BLaER1 (cell line): ENCODE measurements at regions not wholly inside any gene's neighbourhood (a gene's known extent, or its start where the extent isn't known, plus 50 kb on each side); places are given as distances from the start of the nearest gene placed in this dataset.

Experiments used
- H3K27ac ChIP-seq: shearing (Covaris generic); formaldehyde crosslinking; 2 replicates; pipeline ENCODE4 v1.8.1; 2022
- H3K27me3 ChIP-seq: shearing (Covaris generic); formaldehyde crosslinking; 2 replicates; pipeline ENCODE4 v1.8.1; 2022
- H3K36me3 ChIP-seq: shearing (Covaris generic); formaldehyde crosslinking; 2 replicates; pipeline ENCODE4 v1.8.1; 2022
- H3K4me1 ChIP-seq: shearing (Covaris generic); formaldehyde crosslinking; 2 replicates; pipeline ENCODE4 v1.8.1; 2022
- H3K4me2 ChIP-seq: shearing (Covaris generic); formaldehyde crosslinking; 2 replicates; pipeline ENCODE4 v1.8.1; 2022
- H3K4me3 ChIP-seq: shearing (Covaris generic); formaldehyde crosslinking; 2 replicates; pipeline ENCODE4 v1.8.1; 2022
- H3K9ac ChIP-seq: shearing (Covaris generic); formaldehyde crosslinking; 2 replicates; pipeline ENCODE4 v1.8.1; 2022
- H3K9me3 ChIP-seq: shearing (Covaris generic); formaldehyde crosslinking; 2 replicates; pipeline ENCODE4 v1.8.1; 2022
- H4K20me1 ChIP-seq: shearing (Covaris generic); formaldehyde crosslinking; 2 replicates; pipeline ENCODE4 v1.8.1; 2022
- Cebpa-rat ChIP-seq: shearing (Covaris generic); IDR thresholded peaks from 2 replicates; pipeline ENCODE4 v1.8.1; 2022

GRCh38 chr7:118045629-118046028 is 138.3 kb upstream of the LSM8 start:
- Histone ChIP-seq H4K20me1 (no peaks in the 10 kb centered on the region), H3K9me3 (no peaks in the 10 kb centered on the region), H3K9ac (no peak overlapping the region), H3K27me3 (no peaks in the 10 kb centered on the region), H3K4me3 (no peak overlapping the region), H3K27ac (no peak overlapping the region), H3K4me2 (no peak overlapping the region), H3K36me3 (no peaks in the 10 kb centered on the region), H3K4me1 (no peaks in the 10 kb centered on the region)
- no peak for TF ChIP-seq Cebpa-rat

GRCh38 chr7:118046086-118046485 is 137.9 kb upstream of the LSM8 start:
- no peak overlapping the region for H3K4me3 ChIP-seq
- no peak overlapping the region for H3K9ac ChIP-seq
- no peak overlapping the region for H3K4me2 ChIP-seq
- H3K9me3 ChIP-seq: no peaks in the 10 kb centered on the region
- H3K36me3 ChIP-seq: no peaks in the 10 kb centered on the region
- H3K4me1 ChIP-seq: no peaks in the 10 kb centered on the region
- no peaks in the 10 kb centered on the region for H3K27me3 ChIP-seq
- no peaks in the 10 kb centered on the region for H4K20me1 ChIP-seq
- no peak overlapping the region for H3K27ac ChIP-seq
- no peak for TF ChIP-seq Cebpa-rat

GRCh38 chr7:118046801-118047200 is 137.2 kb upstream of the LSM8 start:
- H3K9me3 ChIP-seq: no peaks in the 10 kb centered on the region
- H3K4me1 ChIP-seq: no peaks in the 10 kb centered on the region
- H3K27me3 ChIP-seq: no peaks in the 10 kb centered on the region
- no peak overlapping the region for H3K9ac ChIP-seq
- no peaks in the 10 kb centered on the region for H3K36me3 ChIP-seq
- no peak for TF ChIP-seq Cebpa-rat
- H3K4me2 ChIP-seq: no peak overlapping the region
- H3K27ac ChIP-seq: no peak overlapping the region
- no peaks in the 10 kb centered on the region for H4K20me1 ChIP-seq
- no peak overlapping the region for H3K4me3 ChIP-seq

DNA sequence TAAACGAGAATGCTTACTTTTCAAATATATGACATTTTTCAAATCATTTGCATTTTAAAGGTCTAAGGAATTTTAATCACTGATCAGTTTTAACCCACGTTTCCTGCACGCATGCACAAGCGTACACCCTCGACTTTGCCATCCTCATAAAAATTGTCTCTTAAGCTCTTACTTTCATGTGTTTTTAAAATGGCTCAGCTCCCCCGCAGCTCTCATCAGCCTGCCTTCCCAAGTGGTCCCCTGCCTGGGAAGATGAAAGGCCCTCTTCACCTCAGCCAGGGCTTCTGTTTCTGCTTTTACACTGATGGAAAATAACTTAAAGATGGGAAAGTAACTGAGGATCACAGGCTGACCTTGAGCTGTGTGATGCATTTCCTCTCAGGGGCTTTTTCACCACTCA is 131.6 kb upstream of the LSM8 start:
- H3K9me3 ChIP-seq: no peaks in the 10 kb centered on the region
- no peak for TF ChIP-seq Cebpa-rat

DNA sequence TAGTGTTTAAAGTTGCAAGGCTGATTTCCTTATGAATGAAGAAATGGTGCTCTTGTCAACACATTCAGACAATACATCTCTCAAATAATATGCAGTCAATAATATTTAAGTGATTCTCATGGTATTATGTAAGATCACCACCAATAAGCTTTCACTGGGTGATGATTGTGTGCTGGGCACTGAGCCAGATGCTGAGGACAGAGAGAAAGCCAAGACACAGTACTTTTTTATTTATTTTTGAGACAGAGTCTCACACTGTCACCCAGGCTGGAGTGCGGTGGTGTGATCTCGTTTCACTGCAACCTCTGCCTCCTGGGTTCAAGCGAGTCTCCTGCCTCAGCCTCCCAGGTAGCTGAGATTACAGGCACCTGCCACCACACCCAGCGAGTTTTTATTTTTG is 130.6 kb upstream of the LSM8 start:
- Histone ChIP-seq H3K9me3 (no peaks in the 10 kb centered on the region), H3K4me3 (no peak overlapping the region), H3K4me1 (no peaks in the 10 kb centered on the region), H3K4me2 (no peak overlapping the region), H3K9ac (no peak overlapping the region), H3K36me3 (no peaks in the 10 kb centered on the region), H3K27ac (no peak overlapping the region), H3K27me3 (no peaks in the 10 kb centered on the region), H4K20me1 (no peaks in the 10 kb centered on the region)
- no peak for TF ChIP-seq Cebpa-rat

More for the DNA sequence above, 131.6 kb upstream of the LSM8 start:
- Histone ChIP-seq H3K36me3 (no peaks in the 10 kb centered on the region), H3K4me2 (no peak overlapping the region), H3K27ac (no peak overlapping the region), H3K9ac (no peak overlapping the region), H3K4me3 (no peak overlapping the region), H3K27me3 (no peaks in the 10 kb centered on the region), H4K20me1 (no peaks in the 10 kb centered on the region), H3K4me1 (no peaks in the 10 kb centered on the region)

DNA sequence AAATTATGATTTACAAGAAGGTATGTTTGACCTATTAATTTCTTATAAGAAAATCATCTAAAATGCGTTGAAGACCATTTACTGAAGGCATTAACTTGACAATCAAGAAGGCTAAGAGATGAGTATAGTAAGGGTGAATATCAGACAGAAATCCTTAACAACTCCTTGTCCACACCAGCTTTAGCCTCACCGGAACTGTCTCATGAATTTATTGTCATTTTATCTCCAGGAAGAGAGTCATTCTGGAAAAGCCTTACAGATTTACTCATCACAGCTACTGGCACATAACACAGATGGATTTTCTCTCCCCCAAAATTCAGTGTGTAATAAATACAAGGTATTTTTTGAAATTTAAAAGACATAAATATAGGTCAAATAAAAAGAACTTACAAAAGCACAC is 129.4 kb upstream of the LSM8 start:
- no peak for TF ChIP-seq Cebpa-rat
- H3K9ac ChIP-seq: no peak overlapping the region

GRCh38 chr7:118055647-118056046 is 128.3 kb upstream of the LSM8 start:
- Histone ChIP-seq H3K27me3 (no peaks in the 10 kb centered on the region), H3K27ac (no peak overlapping the region), H3K4me1 (no peaks in the 10 kb centered on the region), H3K9me3 (no peaks in the 10 kb centered on the region), H3K4me3 (no peak overlapping the region), H3K36me3 (no peaks in the 10 kb centered on the region), H3K9ac (no peak overlapping the region), H4K20me1 (no peaks in the 10 kb centered on the region), H3K4me2 (no peak overlapping the region)
- no peak for TF ChIP-seq Cebpa-rat

More for the DNA sequence above, 129.4 kb upstream of the LSM8 start:
- Histone ChIP-seq H3K36me3 (no peaks in the 10 kb centered on the region), H3K27ac (no peak overlapping the region), H3K9me3 (no peaks in the 10 kb centered on the region), H3K27me3 (no peaks in the 10 kb centered on the region), H4K20me1 (no peaks in the 10 kb centered on the region), H3K4me2 (no peak overlapping the region), H3K4me3 (no peak overlapping the region), H3K4me1 (no peaks in the 10 kb centered on the region)

DNA sequence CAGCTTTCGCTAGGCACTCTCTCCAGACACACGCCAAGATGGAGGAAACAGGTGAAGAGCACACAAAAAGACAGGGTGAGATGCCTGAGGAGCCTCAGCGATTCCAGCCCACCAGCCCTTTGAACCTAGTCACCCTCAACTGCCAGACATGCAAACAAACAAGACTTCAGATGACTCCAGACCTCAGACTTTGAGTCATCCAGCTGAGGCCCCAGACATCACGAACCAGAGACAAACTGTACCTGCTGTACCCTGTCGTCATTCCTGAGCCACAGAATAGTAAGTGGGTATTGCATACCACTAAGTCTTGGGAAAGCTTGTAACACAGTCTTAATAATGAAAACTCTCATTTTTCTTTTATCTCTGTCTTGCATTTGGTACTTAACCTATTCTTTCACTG is 126.6 kb upstream of the LSM8 start:
- no peaks in the 10 kb centered on the region for H3K4me1 ChIP-seq
- H3K27ac ChIP-seq: no peak overlapping the region
- no peak overlapping the region for H3K4me2 ChIP-seq
- no peaks in the 10 kb centered on the region for H3K36me3 ChIP-seq
- TF ChIP-seq Cebpa-rat: no peak
- no peaks in the 10 kb centered on the region for H3K27me3 ChIP-seq
- H3K9me3 ChIP-seq: no peaks in the 10 kb centered on the region
- no peaks in the 10 kb centered on the region for H4K20me1 ChIP-seq
- no peak overlapping the region for H3K4me3 ChIP-seq
- H3K9ac ChIP-seq: no peak overlapping the region

DNA sequence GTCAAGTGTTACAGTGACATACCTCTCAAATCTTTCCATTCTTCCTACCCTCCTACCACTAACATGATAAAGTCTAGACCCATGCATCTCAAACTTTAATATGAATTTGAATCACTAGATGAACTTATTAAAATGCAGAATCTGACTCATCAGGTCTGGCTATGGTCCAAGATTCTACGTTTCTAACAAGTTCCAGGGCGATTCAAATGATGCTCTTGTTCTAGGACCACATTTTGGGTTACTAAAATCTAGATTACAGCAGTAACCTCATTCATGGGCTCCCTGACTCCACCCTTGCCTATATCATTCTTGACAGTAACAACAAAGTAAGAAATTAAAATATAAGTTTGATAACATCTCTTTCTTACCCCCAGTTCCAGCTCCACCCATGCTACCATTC is 124.8 kb upstream of the LSM8 start:
- no peaks in the 10 kb centered on the region for H4K20me1 ChIP-seq
- no peak overlapping the region for H3K4me2 ChIP-seq
- H3K36me3 ChIP-seq: no peaks in the 10 kb centered on the region
- H3K9me3 ChIP-seq: no peaks in the 10 kb centered on the region
- no peaks in the 10 kb centered on the region for H3K27me3 ChIP-seq
- TF ChIP-seq Cebpa-rat: no peak
- H3K9ac ChIP-seq: no peak overlapping the region
- no peak overlapping the region for H3K27ac ChIP-seq
- no peaks in the 10 kb centered on the region for H3K4me1 ChIP-seq
- no peak overlapping the region for H3K4me3 ChIP-seq

DNA sequence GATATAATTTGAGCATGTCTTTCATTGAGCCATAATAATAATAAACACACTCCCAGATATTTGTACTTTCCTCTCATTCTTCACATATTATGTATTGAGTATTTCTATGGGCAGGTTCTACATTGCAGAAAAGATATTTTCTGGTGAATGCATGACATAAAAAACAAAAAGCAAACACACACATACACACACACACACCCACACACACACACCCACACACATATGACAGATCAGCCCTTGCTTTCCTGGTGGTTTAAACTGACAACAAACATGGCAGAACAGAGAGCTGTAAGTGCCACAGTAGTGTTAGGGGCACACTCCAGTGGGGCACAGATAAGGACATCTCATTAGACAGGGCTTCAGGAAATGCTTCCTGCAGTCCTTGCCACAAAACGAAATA is 123.3 kb upstream of the LSM8 start:
- no peak overlapping the region for H3K27ac ChIP-seq
- no peaks in the 10 kb centered on the region for H3K4me1 ChIP-seq
- no peak overlapping the region for H3K4me3 ChIP-seq
- H3K36me3 ChIP-seq: no peaks in the 10 kb centered on the region
- H3K9ac ChIP-seq: no peak overlapping the region
- H3K4me2 ChIP-seq: no peak overlapping the region
- H4K20me1 ChIP-seq: no peaks in the 10 kb centered on the region
- no peak for TF ChIP-seq Cebpa-rat
- no peaks in the 10 kb centered on the region for H3K27me3 ChIP-seq
- H3K9me3 ChIP-seq: no peaks in the 10 kb centered on the region

DNA sequence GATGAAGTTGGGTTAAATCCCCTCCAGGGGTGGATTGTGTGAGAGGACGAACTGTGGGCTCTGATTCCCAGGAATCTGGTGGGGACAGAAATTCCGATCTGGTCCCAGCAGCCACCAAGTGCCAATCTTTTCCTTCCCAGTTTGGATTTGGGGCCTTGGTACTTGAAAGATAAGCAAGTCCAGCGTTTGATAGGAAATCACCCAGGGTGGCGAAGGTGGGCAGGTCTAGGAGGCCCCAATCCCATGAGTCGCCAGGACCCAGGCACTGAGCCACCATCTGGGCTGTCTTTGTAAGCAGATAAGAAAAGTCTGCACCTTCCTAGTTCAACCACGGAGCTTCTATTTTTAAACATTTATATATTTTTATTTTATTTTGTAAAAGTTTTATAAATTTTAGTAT is 122.6 kb upstream of the LSM8 start:
- TF ChIP-seq Cebpa-rat: no peak

More for the DNA sequence above, 122.6 kb upstream of the LSM8 start:
- Histone ChIP-seq H3K4me1 (no peaks in the 10 kb centered on the region), H3K9ac (no peak overlapping the region), H3K27me3 (no peaks in the 10 kb centered on the region), H3K9me3 (no peaks in the 10 kb centered on the region), H4K20me1 (no peaks in the 10 kb centered on the region), H3K4me2 (no peak overlapping the region), H3K4me3 (no peak overlapping the region), H3K36me3 (no peaks in the 10 kb centered on the region), H3K27ac (no peak overlapping the region)
